ENCODE measurements at regions not wholly inside any gene's neighbourhood (a gene's known extent, or its start where the extent isn't known, plus 50 kb on each side); places are given as distances from the start of the nearest gene placed in this dataset.

- TF ChIP-seq CTCF (IDR thresholded peaks at IDR 0.05; ENCODE audit: extremely low read depth, insufficient read depth, missing control alignments): no peak
- DNase-seq (ENCODE audit: low spot score): no peak
- in situ Hi-C loops (cut with MboI; ENCODE audit: low pct_unique_long_range_greater_than_20kb, low sequenced_read_pairs, unreplicated experiment): loop anchor here (10.0 to 25.0 kb wide), 2 partner anchors 282 to 321 kb away; partner anchors contain the start of gene NME8
Measured at GRCh38 chr7:37516664-37517063, 68.0 kb upstream of the ELMO1 start.

GRCh38 chr7:37518266-37518665 is 69.6 kb upstream of the ELMO1 start:
- in situ Hi-C loops (cut with MboI; ENCODE audit: low pct_unique_long_range_greater_than_20kb, low sequenced_read_pairs, unreplicated experiment): loop anchor here (10.0 to 25.0 kb wide), 2 partner anchors 283 to 319 kb away; partner anchors contain the start of gene NME8
- TF ChIP-seq CTCF (IDR thresholded peaks at IDR 0.05; ENCODE audit: extremely low read depth, insufficient read depth, missing control alignments): no peak

GRCh38 chr7:37524056-37524455 is 75.4 kb upstream of the ELMO1 start:
- no peak for TF ChIP-seq CTCF (IDR thresholded peaks at IDR 0.05; ENCODE audit: extremely low read depth, insufficient read depth, missing control alignments)
- in situ Hi-C loops (cut with MboI; ENCODE audit: low pct_unique_long_range_greater_than_20kb, low sequenced_read_pairs, unreplicated experiment): loop anchor here (25.0 kb wide), 1 partner anchor 313 kb away; the partner anchor contains the start of gene NME8
- no peak for DNase-seq (ENCODE audit: low spot score)

More at GRCh38 chr7:37518266-37518665, 69.6 kb upstream of the ELMO1 start:
- DNase-seq (ENCODE audit: low spot score): no peak

GRCh38 chr7:37524797-37525196 is 76.1 kb upstream of the ELMO1 start:
- no peak for TF ChIP-seq CTCF (IDR thresholded peaks at IDR 0.05; ENCODE audit: extremely low read depth, insufficient read depth, missing control alignments)
- in situ Hi-C loops (cut with MboI; ENCODE audit: low pct_unique_long_range_greater_than_20kb, low sequenced_read_pairs, unreplicated experiment): loop anchor here (25.0 kb wide), 1 partner anchor 313 kb away; the partner anchor contains the start of gene NME8
- DNase-seq (ENCODE audit: low spot score): no peak

GRCh38 chr7:37526623-37527022 is 78.0 kb upstream of the ELMO1 start:
- no peak for DNase-seq (ENCODE audit: low spot score)
- TF ChIP-seq CTCF (IDR thresholded peaks at IDR 0.05; ENCODE audit: extremely low read depth, insufficient read depth, missing control alignments): no peak
- in situ Hi-C loops (cut with MboI; ENCODE audit: low pct_unique_long_range_greater_than_20kb, low sequenced_read_pairs, unreplicated experiment): no loop called here

- no peak for TF ChIP-seq CTCF (IDR thresholded peaks at IDR 0.05; ENCODE audit: extremely low read depth, insufficient read depth, missing control alignments)
- no peak for DNase-seq (ENCODE audit: low spot score)
- in situ Hi-C loops (cut with MboI; ENCODE audit: low pct_unique_long_range_greater_than_20kb, low sequenced_read_pairs, unreplicated experiment): no loop called here
Measured at GRCh38 chr7:37527109-37527508, 78.4 kb upstream of the ELMO1 start.

All from GM13977 (cell line).